Hepatocyte (in vitro differentiated cells): ENCODE measurements at regions not wholly inside any gene's neighbourhood (a gene's known extent, or its start where the extent isn't known, plus 50 kb on each side); places are given as distances from the start of the nearest gene placed in this dataset.
"Not testable (repeated sequence)": the region's sequence is repeated elsewhere in the genome, so short reads cannot be mapped to it uniquely, and the experiment has no call there.

ENCODE experiments used
- CTCF ChIP-seq: fragments of 200-600 bp; sonication (generic); IDR thresholded peaks from 2 replicates; pipeline ENCODE4 v1.5.1; 2016; ENCODE audit warnings: antibody characterized with exemption, mild to moderate bottlenecking; ENCODE audit not compliant: poor library complexity
- EZH2 ChIP-seq: fragments of 200-600 bp; sonication (generic); IDR thresholded peaks from 2 replicates; pipeline ENCODE4 v1.6.1; 2016; ENCODE audit warnings: antibody characterized with exemption, mild to moderate bottlenecking, borderline replicate concordance

GRCh38 chr6:11847068-11847467 is 68.5 kb upstream of the ADTRP start:
- TF ChIP-seq CTCF, EZH2: not testable (repeated sequence)
